OCI-LY7 (cell line): ENCODE measurements at regions not wholly inside any gene's neighbourhood (a gene's known extent, or its start where the extent isn't known, plus 50 kb on each side); places are given as distances from the start of the nearest gene placed in this dataset.

Experiments
- BruUV-seq: library from RNA; stranded (reverse); fragments of 400-500 nt; replicated peaks from 2 replicates; lab custom pipeline; 2021; lab: Mats Ljungman, UMichigan
- CTCF ChIA-PET: fragments of 300-600 bp; sonication (Branson Sonifier 250); formaldehyde crosslinking; loops from one replicate; lab custom pipeline; 2022; ENCODE audit warnings: antibody characterized with exemption; ENCODE audit not compliant: unreplicated experiment; lab: Charles Lee
- POLR2A ChIA-PET: fragments of 300-600 bp; sonication (Branson Sonifier 250); formaldehyde crosslinking; loops from one replicate; lab custom pipeline; 2022; ENCODE audit warnings: antibody characterized with exemption; lab: Charles Lee
- DNase-seq: peaks from one replicate; pipeline ENCODE4 v3.0.0-alpha.2; 2015; ENCODE audit warnings: low spot score
- H2AFZ ChIP-seq: fragments of 200-600 bp; sonication (generic), shearing (Covaris generic); 2 replicates; pipeline ENCODE4 v1.6.1; 2014; ENCODE audit warnings: mild to moderate bottlenecking, antibody characterized with exemption, low read length, moderate library complexity
- H3K27ac ChIP-seq: fragments of 200-600 bp; sonication (generic); 2 replicates; pipeline ENCODE4 v1.5.1; 2014; ENCODE audit warnings: mixed run types, low read depth, mild to moderate bottlenecking, moderate library complexity, low read length, inconsistent platforms; ENCODE audit not compliant: poor library complexity, severe bottlenecking
- H3K36me3 ChIP-seq: fragments of 200-600 bp; sonication (generic); 2 replicates; pipeline ENCODE4 v1.6.1; 2014; ENCODE audit warnings: mild to moderate bottlenecking, antibody characterized with exemption, low read length, moderate library complexity, mixed read lengths; ENCODE audit not compliant: insufficient read depth
- H3K4me1 ChIP-seq: fragments of 200-600 bp; sonication (generic); 2 replicates; pipeline ENCODE4 v1.5.1; 2014; ENCODE audit warnings: mild to moderate bottlenecking, low read length; ENCODE audit not compliant: insufficient read depth, poor library complexity, severe bottlenecking
- H3K4me2 ChIP-seq: fragments of 200-600 bp; sonication (generic); 2 replicates; pipeline ENCODE4 v1.6.1; 2014; ENCODE audit warnings: mild to moderate bottlenecking, low read length
- H3K4me3 ChIP-seq: fragments of 200-600 bp; sonication (generic); 2 replicates; pipeline ENCODE4 v1.5.1; 2014; ENCODE audit warnings: mild to moderate bottlenecking, low read depth, low read length; ENCODE audit not compliant: poor library complexity, severe bottlenecking
- H3K79me2 ChIP-seq: fragments of 200-600 bp; sonication (generic); 2 replicates; pipeline ENCODE4 v1.6.1; 2016; ENCODE audit warnings: low read depth, mild to moderate bottlenecking, low read length, moderate library complexity, mixed read lengths; ENCODE audit not compliant: insufficient read depth
- H3K9me2 ChIP-seq: fragments of 200-600 bp; sonication (generic); 2 replicates; pipeline ENCODE4 v1.6.1; 2016; ENCODE audit warnings: mild to moderate bottlenecking, low read length, mixed read lengths; ENCODE audit not compliant: insufficient read depth
- H3K9me3 ChIP-seq: fragments of 200-600 bp; sonication (generic); 2 replicates; pipeline ENCODE4 v1.6.1; 2014; ENCODE audit warnings: mild to moderate bottlenecking, mixed run types, low read length, mixed read lengths
- H4K20me1 ChIP-seq: fragments of 200-600 bp; sonication (generic); 2 replicates; pipeline ENCODE4 v1.6.1; 2014; ENCODE audit warnings: mild to moderate bottlenecking, antibody characterized with exemption, low read length, moderate library complexity, mixed read lengths; ENCODE audit not compliant: insufficient read depth
- EZH2phosphoT487 ChIP-seq: fragments of 200-600 bp; sonication (generic); IDR thresholded peaks from 2 replicates; pipeline ENCODE4 v1.6.1; 2018; ENCODE audit warnings: low read depth, borderline replicate concordance, mild to moderate bottlenecking, mixed run types, antibody characterized with exemption, low read length, moderate library complexity, mixed read lengths
- intact Hi-C: fragments of 100-400 bp; cut with micrococcal nuclease; formaldehyde crosslinking; loops from one replicate; pipeline ENCODE4 v1.10.0; 2022; ENCODE audit not compliant: unreplicated experiment
- TF ChIP-seq, protein P1 (sequence below): fragments of 200-600 bp; sonication (generic); conservative IDR thresholded peaks from 2 replicates; pipeline ENCODE4 v1.5.1; 2014; ENCODE audit warnings: mild to moderate bottlenecking, antibody characterized with exemption, low read length, moderate library complexity, mixed read lengths

- no peaks in the 10 kb centered on the region for H3K36me3 ChIP-seq
- H3K4me2 ChIP-seq = no peak overlapping the region
- BruUV-seq = no TSS peak
- H3K9me3 ChIP-seq = no peaks in the 10 kb centered on the region
- H4K20me1 ChIP-seq = no peaks in the 10 kb centered on the region
- ChIA-PET CTCF (no interaction called here), POLR2A (no interaction called here)
- no peak for TF ChIP-seq EZH2phosphoT487
- TF ChIP-seq, protein P1, sequence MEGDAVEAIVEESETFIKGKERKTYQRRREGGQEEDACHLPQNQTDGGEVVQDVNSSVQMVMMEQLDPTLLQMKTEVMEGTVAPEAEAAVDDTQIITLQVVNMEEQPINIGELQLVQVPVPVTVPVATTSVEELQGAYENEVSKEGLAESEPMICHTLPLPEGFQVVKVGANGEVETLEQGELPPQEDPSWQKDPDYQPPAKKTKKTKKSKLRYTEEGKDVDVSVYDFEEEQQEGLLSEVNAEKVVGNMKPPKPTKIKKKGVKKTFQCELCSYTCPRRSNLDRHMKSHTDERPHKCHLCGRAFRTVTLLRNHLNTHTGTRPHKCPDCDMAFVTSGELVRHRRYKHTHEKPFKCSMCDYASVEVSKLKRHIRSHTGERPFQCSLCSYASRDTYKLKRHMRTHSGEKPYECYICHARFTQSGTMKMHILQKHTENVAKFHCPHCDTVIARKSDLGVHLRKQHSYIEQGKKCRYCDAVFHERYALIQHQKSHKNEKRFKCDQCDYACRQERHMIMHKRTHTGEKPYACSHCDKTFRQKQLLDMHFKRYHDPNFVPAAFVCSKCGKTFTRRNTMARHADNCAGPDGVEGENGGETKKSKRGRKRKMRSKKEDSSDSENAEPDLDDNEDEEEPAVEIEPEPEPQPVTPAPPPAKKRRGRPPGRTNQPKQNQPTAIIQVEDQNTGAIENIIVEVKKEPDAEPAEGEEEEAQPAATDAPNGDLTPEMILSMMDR = no peak
- H3K27ac ChIP-seq = no peak overlapping the region
- H2AFZ ChIP-seq = no peak overlapping the region
- no peaks in the 10 kb centered on the region for H3K9me2 ChIP-seq
- H3K4me3 ChIP-seq = no peak overlapping the region
- no peaks in the 10 kb centered on the region for H3K79me2 ChIP-seq
- no peaks in the 10 kb centered on the region for H3K4me1 ChIP-seq
- intact Hi-C loops = no loop called here
- DNase-seq = no peak
Observed at GRCh38 chr2:145836986-145837385, 1317.1 kb upstream of the ZEB2 start.

DNA sequence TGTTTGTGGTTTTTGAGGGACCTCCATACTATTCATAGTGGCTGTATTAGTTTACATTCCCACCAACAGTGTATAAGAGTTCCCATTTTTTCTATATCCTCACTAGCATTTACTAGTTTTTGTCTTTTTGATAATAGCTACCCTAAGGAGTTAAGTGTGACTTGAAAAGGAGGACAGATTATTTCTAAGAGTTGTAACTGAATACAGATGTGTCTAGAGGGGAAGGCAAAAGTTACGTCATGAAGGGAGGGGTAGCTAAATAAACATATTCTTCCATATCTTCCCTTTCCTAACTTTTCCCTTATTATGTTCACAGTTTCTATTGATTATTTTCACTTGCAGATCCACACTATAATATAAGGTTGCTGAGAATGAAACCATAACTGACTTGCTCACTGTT lies 1315.7 kb upstream of the ZEB2 start:
- CTCF ChIA-PET = no interaction called here
- H3K36me3 ChIP-seq = no peaks in the 10 kb centered on the region
- BruUV-seq = no TSS peak
- H4K20me1 ChIP-seq = no peaks in the 10 kb centered on the region
- TF ChIP-seq, protein P1 = no peak
- no peak for TF ChIP-seq EZH2phosphoT487
- intact Hi-C loops = no loop called here
- H3K4me1 ChIP-seq = no peaks in the 10 kb centered on the region
- no peaks in the 10 kb centered on the region for H3K79me2 ChIP-seq
- H3K4me3 ChIP-seq = no peak overlapping the region
- H3K27ac ChIP-seq = no peak overlapping the region
- DNase-seq = no peak
- H2AFZ ChIP-seq = no peak overlapping the region
- POLR2A ChIA-PET = no interaction called here
- no peak overlapping the region for H3K4me2 ChIP-seq
- no peaks in the 10 kb centered on the region for H3K9me2 ChIP-seq
- H3K9me3 ChIP-seq = no peaks in the 10 kb centered on the region

DNA sequence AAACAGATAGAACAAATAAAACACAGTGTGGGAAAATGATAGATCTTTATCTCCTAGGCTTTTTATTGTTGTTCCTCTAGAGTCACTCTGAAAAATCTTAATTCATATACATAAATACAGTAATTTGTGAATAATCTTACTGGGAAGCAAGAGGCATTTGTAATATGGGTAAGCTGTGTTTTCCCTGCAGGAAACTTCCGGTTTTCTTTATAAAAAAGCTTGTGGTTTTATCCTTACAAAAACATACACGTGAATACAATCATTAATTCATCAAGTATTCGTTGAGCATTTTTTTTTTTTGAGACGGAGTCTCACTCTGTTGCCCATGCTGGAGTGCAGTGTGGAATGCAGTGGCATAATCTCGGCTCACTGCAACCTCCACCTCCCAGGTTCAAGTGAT lies 1312.8 kb upstream of the ZEB2 start:
- no peak overlapping the region for H3K4me2 ChIP-seq
- no peak overlapping the region for H3K4me3 ChIP-seq
- H4K20me1 ChIP-seq = no peaks in the 10 kb centered on the region
- no peaks in the 10 kb centered on the region for H3K36me3 ChIP-seq
- TF ChIP-seq, protein P1 = no peak
- TF ChIP-seq EZH2phosphoT487 = no peak
- H2AFZ ChIP-seq = no peak overlapping the region
- BruUV-seq = no TSS peak
- H3K9me3 ChIP-seq = no peaks in the 10 kb centered on the region
- no peak overlapping the region for H3K27ac ChIP-seq
- DNase-seq = no peak
- intact Hi-C loops = no loop called here
- H3K79me2 ChIP-seq = no peaks in the 10 kb centered on the region
- CTCF ChIA-PET = no interaction called here
- no peaks in the 10 kb centered on the region for H3K4me1 ChIP-seq
- H3K9me2 ChIP-seq = no peaks in the 10 kb centered on the region
- POLR2A ChIA-PET = interaction anchor here (1.2 kb wide), 1 partner anchor 12 kb away, joined by 5 read pairs; no protein-coding TSS in a partner anchor
